Loucy (cell line): ENCODE measurements at regions not wholly inside any gene's neighbourhood (a gene's known extent, or its start where the extent isn't known, plus 50 kb on each side); places are given as distances from the start of the nearest gene placed in this dataset.

Experiments
- EZH2phosphoT487 ChIP-seq: fragments of 200-600 bp; IDR thresholded peaks from 2 replicates; pipeline ENCODE4 v1.6.1; 2018; ENCODE audit warnings: antibody characterized with exemption, mild to moderate bottlenecking, moderate library complexity, borderline replicate concordance
- TF ChIP-seq, protein P1 (sequence below): fragments of 200-600 bp; sonication (generic); conservative IDR thresholded peaks from 2 replicates; pipeline ENCODE4 v1.5.1; 2014; ENCODE audit warnings: mild to moderate bottlenecking, antibody characterized with exemption, low read length

GRCh38 chr18:70848329-70848728 lies 559.5 kb downstream of the SOCS6 start:
- TF ChIP-seq, protein P1, sequence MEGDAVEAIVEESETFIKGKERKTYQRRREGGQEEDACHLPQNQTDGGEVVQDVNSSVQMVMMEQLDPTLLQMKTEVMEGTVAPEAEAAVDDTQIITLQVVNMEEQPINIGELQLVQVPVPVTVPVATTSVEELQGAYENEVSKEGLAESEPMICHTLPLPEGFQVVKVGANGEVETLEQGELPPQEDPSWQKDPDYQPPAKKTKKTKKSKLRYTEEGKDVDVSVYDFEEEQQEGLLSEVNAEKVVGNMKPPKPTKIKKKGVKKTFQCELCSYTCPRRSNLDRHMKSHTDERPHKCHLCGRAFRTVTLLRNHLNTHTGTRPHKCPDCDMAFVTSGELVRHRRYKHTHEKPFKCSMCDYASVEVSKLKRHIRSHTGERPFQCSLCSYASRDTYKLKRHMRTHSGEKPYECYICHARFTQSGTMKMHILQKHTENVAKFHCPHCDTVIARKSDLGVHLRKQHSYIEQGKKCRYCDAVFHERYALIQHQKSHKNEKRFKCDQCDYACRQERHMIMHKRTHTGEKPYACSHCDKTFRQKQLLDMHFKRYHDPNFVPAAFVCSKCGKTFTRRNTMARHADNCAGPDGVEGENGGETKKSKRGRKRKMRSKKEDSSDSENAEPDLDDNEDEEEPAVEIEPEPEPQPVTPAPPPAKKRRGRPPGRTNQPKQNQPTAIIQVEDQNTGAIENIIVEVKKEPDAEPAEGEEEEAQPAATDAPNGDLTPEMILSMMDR = no peak
- TF ChIP-seq EZH2phosphoT487 = no peak
